SU-DHL-6 (cell line): ENCODE measurements at regions not wholly inside any gene's neighbourhood (a gene's known extent, or its start where the extent isn't known, plus 50 kb on each side); places are given as distances from the start of the nearest gene placed in this dataset.

Experiments
- H2AFZ ChIP-seq: fragments of 200-600 bp; sonication (generic); 2 replicates; pipeline ENCODE4 v1.6.1; 2014; ENCODE audit warnings: low read depth, mild to moderate bottlenecking, moderate library complexity, mixed read lengths, antibody characterized with exemption, low read length; ENCODE audit not compliant: severe bottlenecking
- H3F3A ChIP-seq: fragments of 200-600 bp; shearing (Covaris generic); 2 replicates; pipeline ENCODE4 v1.6.0; 2016; ENCODE audit warnings: antibody characterized with exemption, mild to moderate bottlenecking; ENCODE audit not compliant: insufficient read depth
- H3K27ac ChIP-seq: fragments of 200-600 bp; sonication (generic); 2 replicates; pipeline ENCODE4 v1.5.1; 2016; ENCODE audit warnings: low read depth, mild to moderate bottlenecking, low read length, moderate library complexity, mixed read lengths
- H3K27me3 ChIP-seq: fragments of 200-600 bp; sonication (generic), shearing (Covaris generic); 2 replicates; pipeline ENCODE4 v1.6.0; 2014; ENCODE audit warnings: mild to moderate bottlenecking, low read length
- H3K36me3 ChIP-seq: fragments of 200-600 bp; sonication (generic); 2 replicates; pipeline ENCODE4 v1.6.1; 2014; ENCODE audit warnings: mild to moderate bottlenecking, low read length, mixed read lengths
- H3K4me2 ChIP-seq: fragments of 300-600, 200-600 bp; shearing (Covaris generic), sonication (generic); 2 replicates; pipeline ENCODE4 v1.6.0; 2014; ENCODE audit warnings: low read length, low read depth, mild to moderate bottlenecking; ENCODE audit not compliant: poor library complexity, severe bottlenecking
- H3K4me3 ChIP-seq: fragments of 200-600 bp; sonication (generic); 2 replicates; pipeline ENCODE4 v1.5.1; 2014; ENCODE audit warnings: antibody characterized with exemption, low read length, mild to moderate bottlenecking, mixed read lengths; ENCODE audit not compliant: insufficient read depth, poor library complexity, severe bottlenecking
- H3K79me2 ChIP-seq: fragments of 200-600 bp; sonication (generic); 2 replicates; pipeline ENCODE4 v1.6.1; 2014; ENCODE audit warnings: mild to moderate bottlenecking, low read length, moderate library complexity; ENCODE audit not compliant: insufficient read depth
- H3K9ac ChIP-seq: fragments of 200-600 bp; sonication (generic); 2 replicates; pipeline ENCODE4 v1.7.0; 2014; ENCODE audit warnings: mild to moderate bottlenecking, low read length
- H3K9me2 ChIP-seq: fragments of 200-600 bp; sonication (generic); replicated peaks from 2 replicates; pipeline ENCODE4 v1.6.1; 2014; ENCODE audit warnings: low read length; ENCODE audit not compliant: insufficient read depth
- H3K9me3 ChIP-seq: fragments of 200-600 bp; sonication (generic); 2 replicates; pipeline ENCODE4 v1.6.1; 2014; ENCODE audit warnings: low read length, mixed read lengths; ENCODE audit not compliant: insufficient read depth
- H4K20me1 ChIP-seq: fragments of 200-600 bp; sonication (generic); 2 replicates; pipeline ENCODE4 v1.6.1; 2014; ENCODE audit warnings: low read depth, mild to moderate bottlenecking, antibody characterized with exemption, low read length, moderate library complexity, mixed read lengths
- CTCF ChIP-seq: fragments of 200-600 bp; sonication (generic); IDR thresholded peaks from one replicate; pipeline ENCODE4 v1.5.1; 2017; ENCODE audit warnings: antibody characterized with exemption, mild to moderate bottlenecking, low read length, moderate library complexity; ENCODE audit not compliant: insufficient read depth, poor library complexity, severe bottlenecking
- EZH2phosphoT487 ChIP-seq: fragments of 200-600 bp; sonication (generic), shearing (Covaris generic); conservative IDR thresholded peaks from 2 replicates; pipeline ENCODE4 v1.6.1; 2018; ENCODE audit warnings: mild to moderate bottlenecking, antibody characterized with exemption, low read length, moderate library complexity, mixed read lengths

GRCh38 chr5:130678637-130679036 lies 486.4 kb downstream of the HINT1 start:
- TF ChIP-seq EZH2phosphoT487 (no peak), CTCF (no peak)
- no peaks in the 10 kb centered on the region for H3K9me2 ChIP-seq
- no peak overlapping the region for H3K9ac ChIP-seq
- no peak overlapping the region for H3K4me3 ChIP-seq
- H3K27me3 ChIP-seq: no peaks in the 10 kb centered on the region
- no peak overlapping the region for H3K27ac ChIP-seq
- H4K20me1 ChIP-seq: no peaks in the 10 kb centered on the region
- no peaks in the 10 kb centered on the region for H3K79me2 ChIP-seq
- no peaks in the 10 kb centered on the region for H3K36me3 ChIP-seq
- H3K4me2 ChIP-seq: no peak overlapping the region
- H2AFZ ChIP-seq: no peak overlapping the region
- H3K9me3 ChIP-seq: no peaks in the 10 kb centered on the region
- H3F3A ChIP-seq: no peaks in the 10 kb centered on the region

- no peaks in the 10 kb centered on the region for H3K36me3 ChIP-seq
- no peaks in the 10 kb centered on the region for H3F3A ChIP-seq
- no peak overlapping the region for H3K4me3 ChIP-seq
- no peaks in the 10 kb centered on the region for H4K20me1 ChIP-seq
- no peak overlapping the region for H3K4me2 ChIP-seq
- no peak for TF ChIP-seq EZH2phosphoT487
- no peak for TF ChIP-seq CTCF
- no peaks in the 10 kb centered on the region for H3K9me2 ChIP-seq
- no peaks in the 10 kb centered on the region for H3K79me2 ChIP-seq
- H3K27ac ChIP-seq: no peak overlapping the region
- H3K9me3 ChIP-seq: no peaks in the 10 kb centered on the region
- H3K9ac ChIP-seq: no peak overlapping the region
- no peak overlapping the region for H2AFZ ChIP-seq
- H3K27me3 ChIP-seq: no peaks in the 10 kb centered on the region
Observed at GRCh38 chr5:130666462-130666861, 498.6 kb downstream of the HINT1 start.

- Histone ChIP-seq H3K4me3 (no peak overlapping the region), H3K9me2 (no peaks in the 10 kb centered on the region), H2AFZ (no peak overlapping the region), H3F3A (no peaks in the 10 kb centered on the region), H3K9ac (no peak overlapping the region), H4K20me1 (no peaks in the 10 kb centered on the region), H3K4me2 (no peak overlapping the region), H3K36me3 (no peaks in the 10 kb centered on the region), H3K9me3 (no peaks in the 10 kb centered on the region), H3K79me2 (no peaks in the 10 kb centered on the region), H3K27ac (no peak overlapping the region), H3K27me3 (no peaks in the 10 kb centered on the region)
- TF ChIP-seq CTCF: no peak
- no peak for TF ChIP-seq EZH2phosphoT487
Observed at GRCh38 chr5:130652176-130652575, 512.9 kb downstream of the HINT1 start.
